C4-2B (cell line): ENCODE measurements at regions not wholly inside any gene's neighbourhood (a gene's known extent, or its start where the extent isn't known, plus 50 kb on each side); places are given as distances from the start of the nearest gene placed in this dataset.

ENCODE experiments used
- H3K27ac ChIP-seq: fragments of 450-650 bp; 2 replicates; pipeline ENCODE4 v1.5.1; 2017
- CTCF ChIP-seq: fragments of 450-650 bp; conservative IDR thresholded peaks from 2 replicates; pipeline ENCODE4 v1.5.1; 2017; ENCODE audit warnings: mild to moderate bottlenecking
- ZFX ChIP-seq: fragments of 450-650 bp; IDR thresholded peaks from 2 replicates; pipeline ENCODE4 v1.6.1; 2017

- TF ChIP-seq ZFX: no peak
- TF ChIP-seq CTCF: no peak
Measured at GRCh38 chr7:121810831-121811672, 61.9 kb upstream of the PTPRZ1 start.

GRCh38 chr7:121807078-121807477, 65.9 kb upstream of the PTPRZ1 start:
- H3K27ac ChIP-seq: no peak overlapping the region

More at GRCh38 chr7:121810831-121811672, 61.9 kb upstream of the PTPRZ1 start:
- no peak overlapping the region for H3K27ac ChIP-seq

GRCh38 chr7:121803039-121803438, 69.9 kb upstream of the PTPRZ1 start:
- no peak overlapping the region for H3K27ac ChIP-seq
- TF ChIP-seq ZFX: no peak
- TF ChIP-seq CTCF: no peak

More at GRCh38 chr7:121807078-121807477, 65.9 kb upstream of the PTPRZ1 start:
- TF ChIP-seq CTCF (no peak), ZFX (no peak)

GRCh38 chr7:121800916-121801675, 71.9 kb upstream of the PTPRZ1 start:
- TF ChIP-seq CTCF (no peak), ZFX (no peak)
- no peak overlapping the region for H3K27ac ChIP-seq

- H3K27ac ChIP-seq: no peak overlapping the region
- TF ChIP-seq ZFX (no peak), CTCF (no peak)
Measured at GRCh38 chr7:121798896-121799295, 74.1 kb upstream of the PTPRZ1 start.

GRCh38 chr7:121798453-121798840, 74.5 kb upstream of the PTPRZ1 start:
- H3K27ac ChIP-seq: no peak overlapping the region
- TF ChIP-seq CTCF: no peak
- no peak for TF ChIP-seq ZFX
